Neural progenitor cell (in vitro differentiated cells): ENCODE measurements at regions not wholly inside any gene's neighbourhood (a gene's known extent, or its start where the extent isn't known, plus 50 kb on each side); places are given as distances from the start of the nearest gene placed in this dataset.

Experiments used
- DNase-seq: peaks from one replicate; pipeline ENCODE4 v3.0.0-alpha.2; 2016; ENCODE audit warnings: low spot score
- H2AFZ ChIP-seq: fragments of 200-600 bp; sonication (generic); replicated peaks from 2 replicates; pipeline ENCODE4 v1.6.1; 2016; ENCODE audit warnings: antibody characterized with exemption
- H3F3A ChIP-seq: fragments of 200-600 bp; sonication (generic); 2 replicates; pipeline ENCODE4 v1.6.1; 2016; ENCODE audit warnings: antibody characterized with exemption, low read depth
- H3K27ac ChIP-seq: fragments of 200-600 bp; sonication (generic); 2 replicates; pipeline ENCODE4 v1.5.1; 2016; ENCODE audit warnings: mild to moderate bottlenecking
- H3K27me3 ChIP-seq: fragments of 200-600 bp; sonication (generic); 2 replicates; pipeline ENCODE4 v1.6.1; 2016; ENCODE audit warnings: mild to moderate bottlenecking, moderate library complexity
- H3K36me3 ChIP-seq: fragments of 200-600 bp; sonication (generic); 2 replicates; pipeline ENCODE4 v1.5.1; 2016
- H3K4me1 ChIP-seq: fragments of 200-600 bp; sonication (generic); 2 replicates; pipeline ENCODE4 v1.6.1; 2016; ENCODE audit warnings: mixed run types
- H3K4me2 ChIP-seq: fragments of 200-600 bp; sonication (generic); 2 replicates; pipeline ENCODE4 v1.6.1; 2016
- H3K4me3 ChIP-seq: fragments of 200-600 bp; sonication (generic); 2 replicates; pipeline ENCODE4 v1.5.1; 2016
- H3K79me2 ChIP-seq: fragments of 200-600 bp; sonication (generic); 2 replicates; pipeline ENCODE4 v1.6.1; 2016; ENCODE audit warnings: low read depth
- H3K9ac ChIP-seq: fragments of 200-600 bp; sonication (generic); 2 replicates; pipeline ENCODE4 v1.6.1; 2016
- H3K9me3 ChIP-seq: fragments of 200-600 bp; sonication (generic); 2 replicates; pipeline ENCODE4 v1.5.1; 2016; ENCODE audit warnings: low read depth
- H4K20me1 ChIP-seq: fragments of 200-600 bp; sonication (generic); 2 replicates; pipeline ENCODE4 v1.6.1; 2016; ENCODE audit warnings: low read depth
- H3K27ac Mint-ChIP-seq: 3 replicates; pipeline ENCODE4 v1.8.0; 2021; ENCODE audit warnings: mixed read lengths
- H3K27me3 Mint-ChIP-seq: 2 replicates; pipeline ENCODE4 v1.8.0; 2022; ENCODE audit warnings: low read depth, mild to moderate bottlenecking, inconsistent platforms, moderate library complexity, mixed read lengths; ENCODE audit not compliant: insufficient read depth
- H3K36me3 Mint-ChIP-seq: 3 replicates; pipeline ENCODE4 v1.8.0; 2021; ENCODE audit warnings: mixed read lengths
- H3K4me1 Mint-ChIP-seq: 3 replicates; pipeline ENCODE4 v1.8.0; 2021; ENCODE audit warnings: mixed read lengths
- H3K4me3 Mint-ChIP-seq: 3 replicates; pipeline ENCODE4 v1.8.0; 2021; ENCODE audit warnings: mild to moderate bottlenecking, moderate library complexity, mixed read lengths
- H3K9me3 Mint-ChIP-seq: 3 replicates; pipeline ENCODE4 v1.8.0; 2020; ENCODE audit warnings: mixed read lengths
- EZH2 ChIP-seq: fragments of 200-600 bp; sonication (generic); IDR thresholded peaks from 2 replicates; pipeline ENCODE4 v1.6.1; 2017; ENCODE audit warnings: antibody characterized with exemption, mild to moderate bottlenecking, moderate library complexity
- EZH2phosphoT487 ChIP-seq: fragments of 200-600 bp; sonication (generic); IDR thresholded peaks from 2 replicates; pipeline ENCODE4 v1.6.1; 2017; ENCODE audit warnings: antibody characterized with exemption
- TF ChIP-seq, protein P1 (sequence below): fragments of 200-600 bp; sonication (generic); IDR thresholded peaks from 2 replicates; pipeline ENCODE4 v1.5.1; 2017; ENCODE audit warnings: antibody characterized with exemption, mild to moderate bottlenecking

DNA sequence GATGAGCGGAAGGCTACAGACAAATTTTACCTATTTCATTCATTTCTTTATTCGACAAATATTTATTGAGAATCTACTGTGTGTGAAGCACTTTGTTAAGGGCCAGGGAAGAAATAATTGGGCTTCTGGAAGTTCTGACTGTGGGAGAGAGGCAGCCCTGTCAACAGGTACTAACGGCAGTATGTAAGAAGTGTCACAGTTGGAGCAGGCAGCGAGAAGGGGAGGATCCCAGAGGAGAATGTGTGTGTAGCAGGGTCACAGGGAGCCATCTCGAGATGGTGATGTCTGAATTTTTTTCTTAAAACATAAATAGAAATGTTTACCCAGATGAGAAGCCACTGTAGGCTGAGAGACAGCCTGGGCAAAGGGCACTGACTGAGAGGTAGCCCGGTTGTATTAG, 163.3 kb upstream of the SLC38A2 start:
- Histone ChIP-seq H3F3A (no peaks in the 10 kb centered on the region), H3K79me2 (no peaks in the 10 kb centered on the region), H3K27me3 (no peaks in the 10 kb centered on the region), H3K27ac (no peak overlapping the region), H3K9me3 (no peaks in the 10 kb centered on the region), H3K9ac (no peak overlapping the region), H4K20me1 (no peaks in the 10 kb centered on the region), H3K4me2 (no peak overlapping the region), H2AFZ (peak overlapping the region; percentile 20), H3K36me3 (no peaks in the 10 kb centered on the region), H3K4me1 (no peaks in the 10 kb centered on the region), H3K4me3 (no peak overlapping the region)
- no peak for DNase-seq
- Mint-ChIP-seq H3K27ac (no peak overlapping the region), H3K36me3 (no peaks in the 10 kb centered on the region), H3K9me3 (no peaks in the 10 kb centered on the region), H3K4me3 (no peak overlapping the region), H3K4me1 (peaks cover 8% of the 10 kb centered on the region), H3K27me3 (no peaks in the 10 kb centered on the region)
- TF ChIP-seq, protein P1, sequence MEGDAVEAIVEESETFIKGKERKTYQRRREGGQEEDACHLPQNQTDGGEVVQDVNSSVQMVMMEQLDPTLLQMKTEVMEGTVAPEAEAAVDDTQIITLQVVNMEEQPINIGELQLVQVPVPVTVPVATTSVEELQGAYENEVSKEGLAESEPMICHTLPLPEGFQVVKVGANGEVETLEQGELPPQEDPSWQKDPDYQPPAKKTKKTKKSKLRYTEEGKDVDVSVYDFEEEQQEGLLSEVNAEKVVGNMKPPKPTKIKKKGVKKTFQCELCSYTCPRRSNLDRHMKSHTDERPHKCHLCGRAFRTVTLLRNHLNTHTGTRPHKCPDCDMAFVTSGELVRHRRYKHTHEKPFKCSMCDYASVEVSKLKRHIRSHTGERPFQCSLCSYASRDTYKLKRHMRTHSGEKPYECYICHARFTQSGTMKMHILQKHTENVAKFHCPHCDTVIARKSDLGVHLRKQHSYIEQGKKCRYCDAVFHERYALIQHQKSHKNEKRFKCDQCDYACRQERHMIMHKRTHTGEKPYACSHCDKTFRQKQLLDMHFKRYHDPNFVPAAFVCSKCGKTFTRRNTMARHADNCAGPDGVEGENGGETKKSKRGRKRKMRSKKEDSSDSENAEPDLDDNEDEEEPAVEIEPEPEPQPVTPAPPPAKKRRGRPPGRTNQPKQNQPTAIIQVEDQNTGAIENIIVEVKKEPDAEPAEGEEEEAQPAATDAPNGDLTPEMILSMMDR: no peak
- TF ChIP-seq EZH2 (no peak), EZH2phosphoT487 (no peak)

DNA sequence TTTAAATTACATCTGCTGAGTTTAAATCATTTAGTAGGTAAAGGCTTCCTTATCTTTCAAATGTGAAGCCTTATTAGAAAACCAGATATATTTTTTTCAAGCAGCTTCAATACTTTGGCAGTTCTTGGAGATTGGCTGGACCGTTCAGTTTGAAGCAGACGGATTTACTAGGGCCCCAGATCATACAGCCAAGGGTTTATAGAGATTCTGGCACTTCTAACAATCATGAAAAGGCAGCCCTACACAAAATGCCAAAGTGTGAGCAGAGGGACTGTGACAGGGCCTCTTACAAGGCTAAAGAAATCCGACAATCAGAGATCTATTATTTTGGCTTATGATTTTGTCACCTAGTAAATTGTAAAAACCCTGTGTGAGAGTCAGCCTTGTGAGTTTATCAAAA, 162.8 kb upstream of the SLC38A2 start:
- Histone ChIP-seq H3K4me3 (no peak overlapping the region), H3K27me3 (no peaks in the 10 kb centered on the region), H3K27ac (no peak overlapping the region), H3K9ac (no peak overlapping the region), H3K36me3 (no peaks in the 10 kb centered on the region), H3K79me2 (no peaks in the 10 kb centered on the region), H3F3A (no peaks in the 10 kb centered on the region), H2AFZ (no peak overlapping the region), H4K20me1 (no peaks in the 10 kb centered on the region), H3K4me2 (no peak overlapping the region), H3K4me1 (no peaks in the 10 kb centered on the region), H3K9me3 (no peaks in the 10 kb centered on the region)
- Mint-ChIP-seq H3K9me3 (no peaks in the 10 kb centered on the region), H3K36me3 (no peaks in the 10 kb centered on the region), H3K4me3 (no peak overlapping the region), H3K27ac (no peak overlapping the region), H3K27me3 (no peaks in the 10 kb centered on the region), H3K4me1 (peaks cover 8% of the 10 kb centered on the region)
- DNase-seq: no peak
- no peak for TF ChIP-seq EZH2
- TF ChIP-seq, protein P1: no peak
- no peak for TF ChIP-seq EZH2phosphoT487

DNA sequence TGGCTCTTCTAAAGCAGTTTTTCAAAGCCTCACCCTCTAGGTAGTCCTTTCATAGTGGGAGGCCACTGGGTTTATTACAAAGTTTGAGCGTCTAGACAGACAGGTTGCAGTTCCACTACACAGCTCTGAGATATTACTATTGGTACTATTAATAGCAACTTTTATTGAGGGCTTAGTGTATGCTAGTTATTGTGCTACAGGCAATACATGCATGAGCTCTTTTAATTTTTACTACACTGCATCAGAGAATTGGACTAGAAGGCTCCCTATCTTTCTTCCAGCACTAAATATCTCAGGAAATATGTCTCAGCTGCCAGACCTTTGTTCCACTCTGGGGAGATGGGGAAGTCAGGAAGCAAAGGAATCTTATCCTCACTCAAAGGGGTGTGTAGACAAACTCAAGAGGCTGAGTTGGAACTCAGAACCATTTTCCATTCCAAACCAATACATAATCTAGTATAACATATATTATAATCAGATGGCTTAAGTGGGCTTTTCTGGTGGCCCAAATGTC, 161.8 kb upstream of the SLC38A2 start:
- peaks cover 2% of the 10 kb centered on the region for H3K9me3 Mint-ChIP-seq
- H3F3A ChIP-seq: no peaks in the 10 kb centered on the region
- no peak overlapping the region for H3K27ac Mint-ChIP-seq
- no peaks in the 10 kb centered on the region for H3K27me3 Mint-ChIP-seq
- H3K36me3 ChIP-seq: no peaks in the 10 kb centered on the region
- H3K36me3 Mint-ChIP-seq: no peaks in the 10 kb centered on the region
- no peak for DNase-seq
- H3K27ac ChIP-seq: no peak overlapping the region
- no peak overlapping the region for H3K4me2 ChIP-seq
- H3K9ac ChIP-seq: no peak overlapping the region
- no peaks in the 10 kb centered on the region for H3K4me1 ChIP-seq
- H4K20me1 ChIP-seq: no peaks in the 10 kb centered on the region
- H3K4me3 ChIP-seq: no peak overlapping the region
- H3K4me1 Mint-ChIP-seq: peaks cover 8% of the 10 kb centered on the region
- no peaks in the 10 kb centered on the region for H3K9me3 ChIP-seq
- no peak overlapping the region for H2AFZ ChIP-seq
- H3K79me2 ChIP-seq: no peaks in the 10 kb centered on the region
- TF ChIP-seq EZH2 (no peak), EZH2phosphoT487 (no peak)
- TF ChIP-seq, protein P1: no peak
- no peak overlapping the region for H3K4me3 Mint-ChIP-seq
- no peaks in the 10 kb centered on the region for H3K27me3 ChIP-seq
